Keratinocyte (primary cell): ENCODE measurements at regions not wholly inside any gene's neighbourhood (a gene's known extent, or its start where the extent isn't known, plus 50 kb on each side); places are given as distances from the start of the nearest gene placed in this dataset.

Experiments
- DNase-seq: peaks from one replicate; pipeline ENCODE4 v3.0.0-alpha.2; 2011; ENCODE audit warnings: low read depth, missing footprints, low spot score
- FAIRE-seq: peaks from 2 replicates; lab custom pipeline; 2011; peaks lifted over from hg19 to GRCh38; lab: Jason Lieb, UNC
- H2AFZ ChIP-seq: 2 replicates; pipeline ENCODE4 v1.6.0; 2012; ENCODE audit warnings: low read length, control low read depth, inconsistent platforms; ENCODE audit not compliant: control insufficient read depth
- H3K27ac ChIP-seq: 2 replicates; pipeline ENCODE4 v1.5.1; 2011; ENCODE audit warnings: low read length; ENCODE audit not compliant: control insufficient read depth, insufficient read depth
- H3K27me3 ChIP-seq: 3 replicates; pipeline ENCODE4 v1.6.0; 2011; ENCODE audit warnings: low read length; ENCODE audit not compliant: control insufficient read depth, insufficient read depth; ENCODE audit errors: extremely low read depth
- H3K36me3 ChIP-seq, 2 experiments: 2 replicates in 1 of 2; 3 replicates in 1 of 2; pipeline ENCODE4 v1.5.1; 2011; ENCODE audit warnings: low read length in 2 of 2, mild to moderate bottlenecking in 1 of 2; ENCODE audit not compliant: control insufficient read depth in 2 of 2, insufficient read depth in 2 of 2; ENCODE audit errors: extremely low read depth in 1 of 2
- H3K4me1 ChIP-seq: 3 replicates; pipeline ENCODE4 v1.5.1; 2011; ENCODE audit warnings: low read length; ENCODE audit not compliant: control insufficient read depth, insufficient read depth; ENCODE audit errors: extremely low read depth
- H3K4me2 ChIP-seq: 3 replicates; pipeline ENCODE4 v1.6.0; 2011; ENCODE audit warnings: low read depth, low read length; ENCODE audit not compliant: control insufficient read depth, insufficient read depth; ENCODE audit errors: extremely low read depth
- H3K4me3 ChIP-seq, 3 experiments: fragments of 200-600 bp in 1 of 3; sonication (generic) in 1 of 3; 2 replicates in 2 of 3; 3 replicates in 1 of 3; pipeline ENCODE4 v1.5.1; 2011 to 2016; ENCODE audit warnings: low read length in 3 of 3, mild to moderate bottlenecking in 3 of 3, control low read depth in 2 of 3, inconsistent platforms in 1 of 3, low read depth in 1 of 3, mixed read lengths in 1 of 3, mixed run types in 1 of 3, moderate library complexity in 1 of 3; ENCODE audit not compliant: control insufficient read depth in 2 of 3, insufficient read depth in 2 of 3; ENCODE audit errors: extremely low read depth in 1 of 3
- H3K79me2 ChIP-seq: 2 replicates; pipeline ENCODE4 v1.6.0; 2012; ENCODE audit warnings: low read length; ENCODE audit not compliant: control insufficient read depth, insufficient read depth
- H3K9ac ChIP-seq: 3 replicates; pipeline ENCODE4 v1.6.0; 2011; ENCODE audit warnings: low read length; ENCODE audit not compliant: control insufficient read depth, insufficient read depth; ENCODE audit errors: extremely low read depth
- H3K9me1 ChIP-seq: 3 replicates; pipeline ENCODE4 v1.6.0; 2011; ENCODE audit warnings: low read length; ENCODE audit not compliant: control insufficient read depth, insufficient read depth; ENCODE audit errors: extremely low read depth
- H3K9me3 ChIP-seq: 2 replicates; pipeline ENCODE4 v1.5.1; 2012; ENCODE audit warnings: low read depth, low read length; ENCODE audit not compliant: control insufficient read depth
- H4K20me1 ChIP-seq: 3 replicates; pipeline ENCODE4 v1.6.0; 2011; ENCODE audit warnings: low read length; ENCODE audit not compliant: control insufficient read depth, insufficient read depth; ENCODE audit errors: extremely low read depth
- CTCF ChIP-seq, 3 experiments: IDR thresholded peaks in 1 of 3; conservative IDR thresholded peaks in 1 of 3; optimal IDR thresholded peaks in 1 of 3; 2 replicates in 2 of 3; 3 replicates in 1 of 3; pipeline versions ENCODE3 to v1.5.1; 2011; ENCODE audit warnings: low read length in 3 of 3, mild to moderate bottlenecking in 3 of 3, moderate library complexity in 2 of 3, control low read depth in 1 of 3, inconsistent platforms in 1 of 3; ENCODE audit not compliant: insufficient read depth in 2 of 3; ENCODE audit errors: extremely low read depth in 1 of 3
- EZH2 ChIP-seq: IDR thresholded peaks from one replicate; pipeline ENCODE4 v1.6.1; 2012; ENCODE audit warnings: inconsistent platforms, mild to moderate bottlenecking, low read length, moderate library complexity
- dilution Hi-C: fragments of 300-500 bp; cut with MboI; formaldehyde crosslinking; loops from one replicate; pipeline ENCODE4 v1.7.0; 2020; ENCODE audit warnings: low sequenced_read_pairs; ENCODE audit not compliant: extremely low pct_ligation_motif_present

- no peaks in the 10 kb centered on the region for H3K4me1 ChIP-seq
- FAIRE-seq (no peak), DNase-seq (no peak)
- H3K4me2 ChIP-seq, result no peak overlapping the region
- no peak overlapping the region for H3K9ac ChIP-seq
- H3K27me3 ChIP-seq, result no peaks in the 10 kb centered on the region
- TF ChIP-seq EZH2, result no peak
- no peak for TF ChIP-seq CTCF (optimal IDR thresholded peaks at IDR 0.05 in 1 of 3, IDR thresholded peaks at IDR 0.05 in 1 of 3, conservative IDR thresholded peaks at IDR 0.05 in 1 of 3; ENCODE audit: extremely low read depth in 1 of 3, insufficient read depth in 2 of 3, low read length in 3 of 3)
- H3K9me3 ChIP-seq, result no peaks in the 10 kb centered on the region
- no peaks in the 10 kb centered on the region for H3K36me3 ChIP-seq
- no peak overlapping the region for H3K27ac ChIP-seq
- H3K4me3 ChIP-seq, result no peak overlapping the region
- H3K79me2 ChIP-seq, result no peaks in the 10 kb centered on the region
- no peak overlapping the region for H2AFZ ChIP-seq
- dilution Hi-C loops, result no loop called here
- H3K9me1 ChIP-seq, result no peaks in the 10 kb centered on the region
- no peaks in the 10 kb centered on the region for H4K20me1 ChIP-seq
Measured at GRCh38 chr5:68739752-68740151, 354.1 kb upstream of the SLC30A5 start.

- Histone ChIP-seq H4K20me1 (no peaks in the 10 kb centered on the region), H3K9me1 (no peaks in the 10 kb centered on the region), H3K4me2 (no peak overlapping the region), H3K27me3 (no peaks in the 10 kb centered on the region), H2AFZ (no peak overlapping the region), H3K4me1 (no peaks in the 10 kb centered on the region), H3K9me3 (no peaks in the 10 kb centered on the region), H3K27ac (no peak overlapping the region), H3K79me2 (no peaks in the 10 kb centered on the region), H3K36me3 (no peaks in the 10 kb centered on the region), H3K9ac (no peak overlapping the region), H3K4me3 (no peak overlapping the region)
- dilution Hi-C loops, result no loop called here
- FAIRE-seq (no peak), DNase-seq (no peak)
- no peak for TF ChIP-seq CTCF (optimal IDR thresholded peaks at IDR 0.05 in 1 of 3, IDR thresholded peaks at IDR 0.05 in 1 of 3, conservative IDR thresholded peaks at IDR 0.05 in 1 of 3; ENCODE audit: extremely low read depth in 1 of 3, insufficient read depth in 2 of 3, low read length in 3 of 3)
- no peak for TF ChIP-seq EZH2
Measured at GRCh38 chr5:68740226-68740910, 353.4 kb upstream of the SLC30A5 start.
